Skin epidermis (tissue), 12 donors: ENCODE measurements at regions not wholly inside any gene's neighbourhood (a gene's known extent, or its start where the extent isn't known, plus 50 kb on each side); places are given as distances from the start of the nearest gene placed in this dataset.

ENCODE experiments used
- H3K27ac ChIP-seq, 21 experiments: fragments of 200-600 bp; sonication (generic) in 11 of 21; one replicate each; pipeline ENCODE4 v1.5.0; 2020; ENCODE audit warnings: mild to moderate bottlenecking in 3 of 21, inconsistent platforms in 2 of 21, moderate library complexity in 2 of 21
- H3K4me3 ChIP-seq, 7 experiments: fragments of 200-600 bp; sonication (generic) in 2 of 7; one replicate each; pipeline ENCODE4 v1.5.0; 2020; ENCODE audit warnings: inconsistent platforms in 2 of 7, mild to moderate bottlenecking in 2 of 7, moderate library complexity in 1 of 7

GRCh38 chr3:163657088-163657487, 1421.2 kb downstream of the SI start:
- H3K27ac ChIP-seq, result no peak overlapping the region
- H3K4me3 ChIP-seq, result no peak overlapping the region

- no peak overlapping the region for H3K27ac ChIP-seq
- H3K4me3 ChIP-seq, result no peak overlapping the region
These were observed 1423.3 kb downstream of the SI start for GRCh38 chr3:163655021-163655420.

DNA sequence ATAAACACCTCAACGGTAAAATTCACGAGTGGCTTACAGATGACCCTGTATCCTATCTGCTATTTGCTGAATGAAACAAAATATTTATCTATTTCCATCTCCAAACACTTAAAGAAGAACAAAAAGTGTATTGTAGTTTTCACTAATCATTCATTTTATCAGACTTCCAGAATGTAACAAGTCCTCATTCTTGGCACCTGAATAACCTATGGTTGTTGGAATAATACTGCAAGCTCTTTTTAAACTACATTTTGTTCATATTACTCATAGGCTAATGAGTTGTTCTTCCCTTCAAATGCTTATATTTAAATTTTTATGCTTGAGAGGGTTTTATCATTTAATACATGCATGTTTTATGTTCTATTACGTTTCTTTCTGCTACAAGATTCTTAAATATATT, 1434.1 kb downstream of the SI start:
- Histone ChIP-seq H3K4me3 (no peak overlapping the region), H3K27ac (no peak overlapping the region)

GRCh38 chr3:163632722-163633121, 1445.6 kb downstream of the SI start:
- H3K27ac ChIP-seq, result no peak overlapping the region
- H3K4me3 ChIP-seq, result no peak overlapping the region

GRCh38 chr3:163626753-163627152, 1451.5 kb downstream of the SI start:
- H3K27ac ChIP-seq, result no peak overlapping the region
- no peak overlapping the region for H3K4me3 ChIP-seq

- Histone ChIP-seq H3K4me3 (no peak overlapping the region), H3K27ac (no peak overlapping the region)
These were observed 1455.9 kb downstream of the SI start for GRCh38 chr3:163622384-163622783.

DNA sequence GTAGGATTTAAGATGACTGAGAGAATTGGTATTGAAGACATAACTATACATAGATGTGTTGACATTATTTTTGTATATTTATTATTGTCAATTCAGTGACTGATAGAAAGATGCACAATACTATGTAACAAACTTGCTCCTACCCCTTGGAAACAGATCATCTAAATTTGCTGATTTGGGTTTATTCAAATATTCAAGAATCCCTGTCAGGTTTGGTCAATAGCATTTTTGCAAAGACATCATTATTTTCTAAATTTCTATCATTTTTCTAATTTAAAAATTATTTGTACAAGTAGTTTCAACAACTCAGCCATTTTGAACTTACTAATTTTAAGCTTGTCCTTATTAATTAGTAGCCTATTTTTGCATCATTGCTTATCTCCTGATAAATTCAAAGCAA, 1463.4 kb downstream of the SI start:
- no peak overlapping the region for H3K27ac ChIP-seq
- no peak overlapping the region for H3K4me3 ChIP-seq

DNA sequence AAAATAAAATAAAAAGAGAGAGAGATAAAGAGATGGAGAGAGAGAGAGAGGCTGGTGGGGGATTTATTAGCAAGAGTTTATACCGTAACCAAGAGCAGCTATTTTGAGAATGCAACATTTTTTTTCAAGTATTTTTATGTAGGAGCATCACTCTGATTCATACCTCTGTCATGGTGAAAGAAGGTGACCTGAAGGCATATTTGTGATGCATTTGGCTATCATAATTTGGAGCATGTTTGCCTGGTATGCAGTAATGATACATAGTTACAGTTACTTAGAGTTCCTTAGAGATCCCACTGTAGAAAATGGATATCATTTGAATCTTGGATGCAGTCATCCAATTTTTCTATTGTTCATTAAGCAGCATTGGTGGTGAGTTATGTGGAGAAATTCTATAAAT, 1472.4 kb downstream of the SI start:
- Histone ChIP-seq H3K4me3 (no peak overlapping the region), H3K27ac (no peak overlapping the region)

DNA sequence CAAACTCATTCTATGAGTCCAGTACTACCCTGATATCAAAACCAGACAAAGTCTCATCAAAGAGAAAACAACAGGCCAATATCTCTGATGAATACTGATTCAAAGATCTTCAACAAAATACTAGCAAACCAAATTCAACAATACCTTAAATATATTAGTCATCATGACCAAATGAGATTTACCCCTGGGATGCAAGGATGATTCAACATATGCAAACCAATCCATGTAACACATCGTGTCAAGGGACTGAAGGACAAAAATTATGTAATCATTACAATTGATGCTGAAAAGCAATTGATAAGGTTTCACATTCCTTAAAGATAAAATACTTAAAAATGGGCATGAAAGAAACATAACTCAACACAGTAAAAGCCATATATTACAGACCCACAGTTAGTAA, 1476.9 kb downstream of the SI start:
- no peak overlapping the region for H3K4me3 ChIP-seq
- no peak overlapping the region for H3K27ac ChIP-seq

- Histone ChIP-seq H3K27ac (no peak overlapping the region), H3K4me3 (no peak overlapping the region)
These were observed 1491.0 kb downstream of the SI start for GRCh38 chr3:163587342-163587741.

DNA sequence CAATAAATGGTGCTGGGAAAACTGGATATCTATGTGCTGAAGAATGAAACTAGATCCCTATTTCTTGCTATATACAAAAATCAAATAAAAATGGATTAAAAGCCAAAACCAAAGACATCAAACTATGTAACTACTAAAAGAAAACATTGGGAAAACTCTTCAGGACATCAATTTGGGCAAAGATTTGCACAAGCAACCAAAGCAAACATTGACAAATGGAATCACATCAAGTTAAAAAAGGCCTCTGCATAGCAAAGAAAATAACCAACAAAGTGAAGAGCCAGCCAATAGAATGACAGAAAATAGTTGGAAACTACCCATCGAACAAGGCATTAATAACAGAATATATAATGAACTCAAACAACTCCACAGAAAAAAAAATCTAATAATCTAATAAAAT, 1495.3 kb downstream of the SI start:
- no peak overlapping the region for H3K27ac ChIP-seq
- no peak overlapping the region for H3K4me3 ChIP-seq

GRCh38 chr3:163577271-163577670, 1501.0 kb downstream of the SI start:
- H3K27ac ChIP-seq, result no peak overlapping the region
- H3K4me3 ChIP-seq, result no peak overlapping the region

DNA sequence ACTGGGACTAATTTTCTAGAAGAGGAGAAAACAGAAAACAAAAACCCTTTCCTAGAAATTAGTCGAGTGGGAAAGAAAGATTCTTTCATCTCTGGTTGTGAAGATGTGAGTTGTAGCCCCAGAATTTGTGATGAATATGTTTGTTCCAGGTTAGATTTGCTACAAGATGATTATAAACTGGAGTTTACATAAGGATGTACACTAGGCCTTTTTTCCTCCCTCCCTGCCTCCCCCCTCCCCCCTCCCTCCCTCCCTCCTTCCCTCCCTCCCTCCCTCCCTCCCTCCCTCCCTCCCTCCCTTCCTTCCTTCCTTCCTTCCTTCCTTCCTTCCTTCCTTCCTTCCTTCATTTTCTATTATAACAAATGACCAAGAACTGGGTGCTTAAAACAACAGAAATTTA, 1502.0 kb downstream of the SI start:
- H3K4me3 ChIP-seq, result no peak overlapping the region
- H3K27ac ChIP-seq, result no peak overlapping the region

GRCh38 chr3:163573324-163573723, 1505.0 kb downstream of the SI start:
- H3K27ac ChIP-seq, result no peak overlapping the region
- no peak overlapping the region for H3K4me3 ChIP-seq

DNA sequence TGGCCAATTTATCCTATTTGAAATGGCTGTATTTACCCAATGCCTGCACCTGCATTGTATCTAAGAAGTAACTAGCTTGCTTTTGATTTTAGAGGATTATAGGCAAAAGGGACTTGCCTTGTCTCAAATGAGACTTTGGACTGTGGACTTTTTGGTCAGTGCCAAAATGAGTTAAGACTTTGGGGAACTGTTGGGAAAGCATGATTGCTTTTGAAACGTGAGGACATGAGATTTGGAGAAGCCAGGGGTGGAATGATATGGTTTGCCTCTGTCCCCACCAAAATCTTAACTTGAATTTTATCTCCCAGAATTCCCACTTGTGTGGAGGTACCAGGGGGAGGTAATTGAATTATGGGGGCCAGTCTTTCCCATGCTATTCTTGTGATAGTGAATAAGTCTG, 1505.4 kb downstream of the SI start:
- no peak overlapping the region for H3K27ac ChIP-seq
- H3K4me3 ChIP-seq, result no peak overlapping the region

- no peak overlapping the region for H3K27ac ChIP-seq
- no peak overlapping the region for H3K4me3 ChIP-seq
These were observed 1514.8 kb downstream of the SI start for GRCh38 chr3:163563485-163563884.

GRCh38 chr3:163562625-163563024, 1515.7 kb downstream of the SI start:
- no peak overlapping the region for H3K4me3 ChIP-seq

DNA sequence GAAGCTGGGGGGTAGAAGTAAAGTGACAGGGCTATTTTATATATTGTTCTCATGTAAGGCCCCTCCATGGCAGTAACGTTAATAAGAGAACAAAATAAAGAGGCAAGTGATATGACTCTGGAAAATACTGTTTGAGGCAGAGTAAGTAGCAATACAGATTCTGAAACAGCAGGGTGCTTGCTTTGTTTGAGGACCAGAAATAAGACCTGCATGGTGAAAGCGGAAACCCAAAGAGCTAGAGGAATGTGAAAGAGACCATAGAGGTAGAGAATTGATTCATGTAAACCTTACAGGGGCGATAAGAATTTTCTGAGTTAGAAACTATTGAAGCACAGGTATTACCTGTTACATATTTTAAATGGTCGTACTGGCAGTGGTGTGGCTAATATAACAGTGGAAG, 1517.1 kb downstream of the SI start:
- no peak overlapping the region for H3K27ac ChIP-seq
- no peak overlapping the region for H3K4me3 ChIP-seq

More at GRCh38 chr3:163562625-163563024, 1515.7 kb downstream of the SI start:
- no peak overlapping the region for H3K27ac ChIP-seq

GRCh38 chr3:163560459-163560858, 1517.8 kb downstream of the SI start:
- Histone ChIP-seq H3K4me3 (no peak overlapping the region), H3K27ac (no peak overlapping the region)

- H3K4me3 ChIP-seq, result no peak overlapping the region
- H3K27ac ChIP-seq, result no peak overlapping the region
These were observed 1521.3 kb downstream of the SI start for GRCh38 chr3:163556813-163557523.

GRCh38 chr3:163555918-163556317, 1522.4 kb downstream of the SI start:
- no peak overlapping the region for H3K4me3 ChIP-seq
- H3K27ac ChIP-seq, result no peak overlapping the region

DNA sequence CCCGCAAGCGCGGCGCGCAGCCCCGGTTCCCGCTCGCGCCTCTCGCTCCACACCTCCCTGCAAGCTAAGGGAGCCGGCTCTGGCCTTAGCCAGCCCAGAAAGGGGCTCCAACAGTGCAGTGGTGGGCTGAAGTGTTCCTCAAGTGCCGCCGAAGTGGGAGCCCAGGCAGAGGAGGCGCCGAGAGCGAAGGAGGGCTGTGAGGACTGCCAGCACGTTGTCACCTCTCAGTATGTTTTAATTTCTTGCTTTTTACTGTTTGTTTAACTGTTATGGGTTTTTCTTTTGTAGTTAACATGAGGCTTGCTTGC, 1525.7 kb downstream of the SI start:
- no peak overlapping the region for H3K27ac ChIP-seq

More for the DNA sequence above, 1525.7 kb downstream of the SI start:
- no peak overlapping the region for H3K4me3 ChIP-seq
